SK-N-MC (cell line): ENCODE measurements at regions not wholly inside any gene's neighbourhood (a gene's known extent, or its start where the extent isn't known, plus 50 kb on each side); places are given as distances from the start of the nearest gene placed in this dataset.

Experiments
- EZH2 ChIP-seq: fragments of 200-600 bp; sonication (generic); IDR thresholded peaks from one replicate; pipeline ENCODE4 v1.6.1; 2017; ENCODE audit warnings: antibody characterized with exemption
- POLR2AphosphoS5 ChIP-seq: IDR thresholded peaks from 2 replicates; pipeline ENCODE4 v1.6.1; 2012; ENCODE audit warnings: mild to moderate bottlenecking, low read depth, low read length, borderline replicate concordance

GRCh38 chr2:120982598-120982997, 246.9 kb downstream of the GLI2 start:
- no peak for TF ChIP-seq EZH2
- TF ChIP-seq POLR2AphosphoS5, result no peak
